HepG2 (cell line): ENCODE measurements at regions not wholly inside any gene's neighbourhood (a gene's known extent, or its start where the extent isn't known, plus 50 kb on each side); places are given as distances from the start of the nearest gene placed in this dataset.

Experiments
- ATAC-seq: fragments of 200-7000 bp; cut with Tn5 transposase; 3 replicates; pipeline ENCODE4 v1.9.1; 2020; ENCODE audit warnings: mild to moderate bottlenecking, moderate library complexity
- BruUV-seq: library from RNA; stranded (reverse); fragments of 400-500 nt; replicated peaks from 2 replicates; lab custom pipeline; 2021; lab: Mats Ljungman, UMichigan
- CTCF ChIA-PET: fragments of 300-600 bp; formaldehyde crosslinking; extraction: SDS; loops from one replicate; lab custom pipeline; 2021; ENCODE audit warnings: low total read pairs, inconsistent platforms, low intra/inter-chr PET ratio; lab: Yijun Ruan, JAX
- POLR2A ChIA-PET: fragments of 350-600 bp; sonication (Branson Sonifier 250); formaldehyde crosslinking; loops from one replicate; lab custom pipeline; 2020; ENCODE audit warnings: antibody characterized with exemption, inconsistent platforms; lab: Yijun Ruan, JAX
- DNase-seq: peaks from one replicate; pipeline ENCODE4 v3.0.0-alpha.2; 2015; ENCODE audit warnings: low spot score
- FAIRE-seq: peaks from 3 replicates; lab custom pipeline; 2011; peaks lifted over from hg19 to GRCh38; lab: Jason Lieb, UNC
- H2AFZ ChIP-seq: one replicate; pipeline ENCODE4 v1.6.1; 2011; ENCODE audit warnings: low read length, inconsistent platforms
- H3K27ac ChIP-seq: fragments of 300-600 bp; 3 replicates; pipeline ENCODE4 v1.8.0; 2011; ENCODE audit warnings: mixed run types, mild to moderate bottlenecking, mixed read lengths, low read length, inconsistent platforms; ENCODE audit not compliant: insufficient read depth; ENCODE audit errors: extremely low read length
- H3K27me3 ChIP-seq, 2 experiments: fragments of 200-600 bp in 1 of 2; 2 replicates in 1 of 2; 3 replicates in 1 of 2; pipeline versions ENCODE4 v1.6.0 to v1.8.0; 2011; ENCODE audit warnings: low read length in 2 of 2, mild to moderate bottlenecking in 2 of 2, moderate library complexity in 2 of 2, inconsistent platforms in 1 of 2; ENCODE audit not compliant: insufficient read depth in 2 of 2, control insufficient read depth in 1 of 2
- H3K36me3 ChIP-seq, 2 experiments: fragments of 200-600 bp in 1 of 2; replicated peaks in 1 of 2; 2 replicates in 1 of 2; 3 replicates in 1 of 2; pipeline versions ENCODE4 v1.5.1 to v1.8.0; 2011; ENCODE audit warnings: low read length in 2 of 2, inconsistent platforms in 1 of 2; ENCODE audit not compliant: insufficient read depth in 2 of 2, control insufficient read depth in 1 of 2
- H3K4me1 ChIP-seq: 2 replicates; pipeline ENCODE4 v1.5.1; 2012; ENCODE audit warnings: low read length, inconsistent platforms; ENCODE audit not compliant: insufficient read depth
- H3K4me2 ChIP-seq: 2 replicates; pipeline ENCODE4 v1.6.0; 2011; ENCODE audit warnings: low read depth, low read length, inconsistent platforms
- H3K4me3 ChIP-seq, 3 experiments: fragments of 200-600 bp in 1 of 3; sonication (generic), shearing (Covaris generic) in 1 of 3; replicated peaks in 1 of 3; 2 replicates each; pipeline ENCODE4 v1.5.1; 2011 to 2016; ENCODE audit warnings: low read length in 3 of 3, inconsistent platforms in 2 of 3, low read depth in 2 of 3, mild to moderate bottlenecking in 2 of 3, control low read depth in 1 of 3, mixed read lengths in 1 of 3; ENCODE audit not compliant: insufficient read depth in 1 of 3
- H3K79me2 ChIP-seq: one replicate; pipeline ENCODE4 v1.6.1; 2011; ENCODE audit warnings: low read length, inconsistent platforms; ENCODE audit not compliant: insufficient read depth
- H3K9ac ChIP-seq: 2 replicates; pipeline ENCODE4 v1.6.0; 2011; ENCODE audit warnings: mild to moderate bottlenecking, low read depth, low read length, inconsistent platforms; ENCODE audit not compliant: insufficient read depth
- H3K9me3 ChIP-seq: 2 replicates; pipeline ENCODE4 v1.5.1; 2012; ENCODE audit warnings: mild to moderate bottlenecking, low read length
- H4K20me1 ChIP-seq: 2 replicates; pipeline ENCODE4 v1.6.0; 2011; ENCODE audit warnings: inconsistent platforms, mild to moderate bottlenecking, low read length, moderate library complexity; ENCODE audit not compliant: insufficient read depth
- ARID2 ChIP-seq: sonication (generic); formaldehyde crosslinking; IDR thresholded peaks from 2 replicates; pipeline ENCODE4 v1.8.1; 2022; ENCODE audit warnings: mild to moderate bottlenecking, missing genetic modification reagents, borderline replicate concordance
- JARID2 ChIP-seq: sonication (generic); formaldehyde crosslinking; IDR thresholded peaks from 2 replicates; pipeline ENCODE4 v1.8.1; 2023; ENCODE audit warnings: missing genetic modification reagents, inconsistent platforms; ENCODE audit not compliant: insufficient replicate concordance
- SRSF1 ChIP-seq: fragments of 200-400 bp; formaldehyde crosslinking; optimal IDR thresholded peaks from 2 replicates; pipeline ENCODE3; 2017; ENCODE audit warnings: mild to moderate bottlenecking, low read depth, low read length, moderate library complexity
- TCF7 ChIP-seq: sonication (generic); IDR thresholded peaks from 2 replicates; pipeline ENCODE4 v1.6.1; 2016; ENCODE audit warnings: antibody characterized with exemption, low read depth
- TP53 ChIP-seq: sonication (generic); formaldehyde crosslinking; conservative IDR thresholded peaks from 2 replicates; pipeline ENCODE4 v1.4.0; 2020; ENCODE audit warnings: missing genetic modification reagents
- ZBTB33 ChIP-seq: sonication (generic); formaldehyde crosslinking; IDR thresholded peaks from 2 replicates; pipeline ENCODE4 v1.4.0; 2020; ENCODE audit warnings: missing genetic modification reagents
- ZNF3 ChIP-seq: IDR thresholded peaks from 2 replicates; pipeline ENCODE4 v1.7.0; 2017; ENCODE audit warnings: inconsistent platforms
- ZNF468 ChIP-seq: sonication (generic); formaldehyde crosslinking; IDR thresholded peaks from 2 replicates; pipeline ENCODE4 v1.8.0; 2022; ENCODE audit warnings: mild to moderate bottlenecking, moderate library complexity, missing genetic modification reagents
- ZNF569 ChIP-seq: sonication (generic); formaldehyde crosslinking; IDR thresholded peaks from 2 replicates; pipeline ENCODE4 v1.5.0; 2020; ENCODE audit warnings: mild to moderate bottlenecking, missing genetic modification reagents, moderate library complexity, borderline replicate concordance
- ZNF615 ChIP-seq: sonication (generic); formaldehyde crosslinking; IDR thresholded peaks from 2 replicates; pipeline ENCODE4 v1.5.0; 2020; ENCODE audit warnings: mild to moderate bottlenecking, missing genetic modification reagents, borderline replicate concordance
- ZNF687 ChIP-seq: sonication (generic); formaldehyde crosslinking; IDR thresholded peaks from 2 replicates; pipeline ENCODE4 v1.5.1; 2020; ENCODE audit warnings: mild to moderate bottlenecking, missing genetic modification reagents, moderate library complexity
- WGBS: methylation state at CpG from one replicate; pipeline ENCODE4 v1.1.6; 2017; ENCODE audit warnings: low lambda C conversion rate; 5-methylcytosine and 5-hydroxymethylcytosine counted together
- in situ Hi-C: cut with HindIII; loops from 2 replicates; pipeline ENCODE4 v1.10.0; 2017; ENCODE audit warnings: low pct_unique_long_range_greater_than_20kb; ENCODE audit not compliant: extremely low pct_ligation_motif_present
- intact Hi-C: fragments of 100-400 bp; cut with micrococcal nuclease; formaldehyde crosslinking; loops from one replicate; pipeline ENCODE4 v1.10.0; 2022; ENCODE audit not compliant: unreplicated experiment
- TF ChIP-seq, protein P1 (sequence below): sonication (generic); formaldehyde crosslinking; IDR thresholded peaks from 2 replicates; pipeline ENCODE4 v1.4.0; 2020; ENCODE audit warnings: mild to moderate bottlenecking, missing genetic modification reagents
- TF ChIP-seq, protein P2 (sequence below): sonication (generic); formaldehyde crosslinking; conservative IDR thresholded peaks from 2 replicates; pipeline ENCODE4 v1.8.0; 2022; ENCODE audit warnings: mild to moderate bottlenecking, moderate library complexity, missing genetic modification reagents

- no peak for TF ChIP-seq ZNF687 (CRISPR knock-in tag)
These were observed 113.1 kb downstream of the RRAGC start (continued) for GRCh38 chr1:38746402-38746935.

DNA sequence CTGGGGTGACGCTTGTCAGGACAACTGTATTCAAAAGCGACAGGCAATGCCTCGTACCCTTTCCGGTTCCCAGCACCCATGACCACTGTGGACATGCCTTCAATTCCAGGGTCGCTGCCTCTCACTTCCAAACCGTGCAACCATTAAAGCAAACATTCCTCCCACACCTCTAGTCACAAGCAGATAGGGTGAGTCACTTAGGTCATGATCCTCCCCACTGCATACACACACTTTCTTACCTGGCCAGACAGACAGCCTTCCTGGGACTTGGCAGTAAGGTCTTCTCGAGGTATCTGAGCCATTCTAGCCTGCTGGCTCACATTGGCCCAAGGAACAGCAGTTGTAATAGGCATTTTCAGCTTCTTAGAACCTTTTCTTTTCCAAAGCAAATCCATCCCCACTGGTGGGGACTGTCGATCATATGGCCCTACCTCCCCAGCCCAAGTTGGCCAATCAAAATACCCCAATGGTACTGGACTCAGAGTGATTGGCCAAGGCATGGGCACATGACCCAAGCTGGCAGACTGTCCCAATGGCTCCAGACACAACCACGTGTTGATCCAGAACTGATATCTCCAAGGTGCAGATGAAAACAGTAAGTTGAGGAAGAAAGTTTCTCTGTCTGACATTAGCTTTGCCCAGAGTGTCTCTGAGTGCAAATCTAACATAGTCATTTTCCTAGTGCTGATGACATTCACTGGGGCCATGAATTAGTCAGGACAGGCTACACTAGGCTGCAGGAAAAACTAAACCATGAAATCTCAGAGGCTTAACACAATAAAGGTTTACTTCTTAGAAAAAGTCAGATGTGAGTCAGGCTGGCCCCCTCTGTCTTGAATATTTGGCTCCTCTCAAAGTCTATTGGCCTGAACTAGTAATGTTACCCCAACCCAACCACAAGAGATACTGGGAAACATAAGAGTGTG, 113.8 kb downstream of the RRAGC start:
- Histone ChIP-seq H3K4me2 (no peak overlapping the region), H3K4me3 (no peak overlapping the region), H3K79me2 (no peaks in the 10 kb centered on the region), H4K20me1 (no peaks in the 10 kb centered on the region), H3K4me1 (no peaks in the 10 kb centered on the region), H3K9ac (no peak overlapping the region), H3K27ac (no peak overlapping the region), H3K27me3 (no peaks in the 10 kb centered on the region), H3K36me3 (no peaks in the 10 kb centered on the region), H2AFZ (no peak overlapping the region), H3K9me3 (no peaks in the 10 kb centered on the region)
- no TSS peak for BruUV-seq
- ATAC-seq (no peak), DNase-seq (no peak), FAIRE-seq (no peak)
- POLR2A ChIA-PET: no interaction called here
- WGBS: 27% methylated on average over 8 of the region's 9 CpGs
- CTCF ChIA-PET: no interaction called here
- in situ Hi-C loops (no loop called here), intact Hi-C loops (no loop called here)
- TF ChIP-seq, protein P1, sequence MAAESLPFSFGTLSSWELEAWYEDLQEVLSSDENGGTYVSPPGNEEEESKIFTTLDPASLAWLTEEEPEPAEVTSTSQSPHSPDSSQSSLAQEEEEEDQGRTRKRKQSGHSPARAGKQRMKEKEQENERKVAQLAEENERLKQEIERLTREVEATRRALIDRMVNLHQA (CRISPR knock-in tag): no peak
- TF ChIP-seq ZNF468: no peak
- TF ChIP-seq TCF7: no peak
- TF ChIP-seq ZNF3 (CRISPR knock-in tag): no peak
- no peak for TF ChIP-seq JARID2 (CRISPR knock-in tag)
- no peak for TF ChIP-seq ZBTB33 (CRISPR knock-in tag)
- no peak for TF ChIP-seq ZNF615
- no peak for TF ChIP-seq TP53 (CRISPR knock-in tag)
- no peak for TF ChIP-seq ZNF569 (CRISPR knock-in tag)
- no peak for TF ChIP-seq SRSF1
- TF ChIP-seq ARID2 (CRISPR knock-in tag): no peak
- TF ChIP-seq, protein P2, sequence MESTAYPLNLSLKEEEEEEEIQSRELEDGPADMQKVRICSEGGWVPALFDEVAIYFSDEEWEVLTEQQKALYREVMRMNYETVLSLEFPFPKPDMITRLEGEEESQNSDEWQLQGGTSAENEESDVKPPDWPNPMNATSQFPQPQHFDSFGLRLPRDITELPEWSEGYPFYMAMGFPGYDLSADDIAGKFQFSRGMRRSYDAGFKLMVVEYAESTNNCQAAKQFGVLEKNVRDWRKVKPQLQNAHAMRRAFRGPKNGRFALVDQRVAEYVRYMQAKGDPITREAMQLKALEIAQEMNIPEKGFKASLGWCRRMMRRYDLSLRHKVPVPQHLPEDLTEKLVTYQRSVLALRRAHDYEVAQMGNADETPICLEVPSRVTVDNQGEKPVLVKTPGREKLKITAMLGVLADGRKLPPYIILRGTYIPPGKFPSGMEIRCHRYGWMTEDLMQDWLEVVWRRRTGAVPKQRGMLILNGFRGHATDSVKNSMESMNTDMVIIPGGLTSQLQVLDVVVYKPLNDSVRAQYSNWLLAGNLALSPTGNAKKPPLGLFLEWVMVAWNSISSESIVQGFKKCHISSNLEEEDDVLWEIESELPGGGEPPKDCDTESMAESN (CRISPR knock-in tag): no peak
